ENCODE measurements at regions not wholly inside any gene's neighbourhood (a gene's known extent, or its start where the extent isn't known, plus 50 kb on each side); places are given as distances from the start of the nearest gene placed in this dataset.

- 73% methylated on average over 11 of the region's 11 CpGs for WGBS (ENCODE audit: insufficient coverage, low coverage, missing lambda C conversion rate)
- no peaks in the 10 kb centered on the region for H3K79me2 ChIP-seq (ENCODE audit: control insufficient read depth, insufficient read depth, low read length)
- ATAC-seq, result no peak
- H2AFZ ChIP-seq (ENCODE audit: low read depth, low read length), result peak overlapping the region; percentile 78
- peaks cover 0 to 9% of the 10 kb centered on the region in 2 experiments; a peak in 1 of 5 replicates for H3K27me3 ChIP-seq (ENCODE audit: control insufficient read depth in 2 of 2, insufficient read depth in 2 of 2, low read length in 2 of 2)
- in situ Hi-C loops (cut with MboI) (loop anchor here (10.0 kb wide), 1 partner anchor 325 kb away; no protein-coding TSS in a partner anchor), intact Hi-C loops (cut with micrococcal nuclease) (loop anchor here (5.0 kb wide), 1 partner anchor 107 kb away; no protein-coding TSS in a partner anchor)
- CTCF ChIA-PET (ENCODE audit: low intra/inter-chr PET ratio), result no interaction called here
- peak overlapping the region in 1 of 2 experiments; percentile 61; a peak in 1 of 4 replicates for H3K9ac ChIP-seq (ENCODE audit: insufficient read depth in 1 of 2, low read depth in 2 of 2, low read length in 2 of 2)
- no peak overlapping the region for H3K27ac ChIP-seq (ENCODE audit: extremely low read depth, low read depth, low read length)
- no peak for DNase-seq (ENCODE audit: extremely low read depth in 1 of 4, low spot score in 3 of 4)
- H3K4me1 ChIP-seq (replicated peaks in 1 of 2; ENCODE audit: control insufficient read depth in 2 of 2, insufficient read depth in 2 of 2, low read length in 2 of 2), result peaks cover 12 to 25% of the 10 kb centered on the region in 2 experiments; a peak in 4 of 5 replicates
- no peak for TF ChIP-seq HDAC1 (IDR thresholded peaks at IDR 0.05)
- peak; percentile 51 for TF ChIP-seq PRDM10 (IDR thresholded peaks at IDR 0.05; ENCODE audit: partially characterized antibody)
- H3K4me3 ChIP-seq, result no peak overlapping the region
- H3K9me3 ChIP-seq (replicated peaks; ENCODE audit: control insufficient read depth, insufficient read depth, low read depth, low read length), result no peaks in the 10 kb centered on the region
- POLR2A ChIA-PET, result interaction anchor here (0.6 to 1.3 kb wide), 3 partner anchors 11 to 144 kb away, joined by 3 to 4 read pairs (median 3); no protein-coding TSS in a partner anchor
- no TSS peak for BruUV-seq (replicated peaks)
- no peaks in the 10 kb centered on the region for H3K36me3 ChIP-seq (ENCODE audit: control insufficient read depth, insufficient read depth, low read length)
- no peak for FAIRE-seq
- no peaks in the 10 kb centered on the region for H3K9me1 ChIP-seq (ENCODE audit: control insufficient read depth, insufficient read depth, low read length)
- no peaks in the 10 kb centered on the region for H4K20me1 ChIP-seq (replicated peaks; ENCODE audit: control insufficient read depth, insufficient read depth, low read length)
- no peak overlapping the region for H3K4me2 ChIP-seq (ENCODE audit: insufficient read depth, low read length)
Measured at GRCh38 chr1:234759888-234760287, 149.9 kb upstream of the IRF2BP2 start.

Measured in K562 (cell line).